WTC11 (cell line): ENCODE measurements at regions not wholly inside any gene's neighbourhood (a gene's known extent, or its start where the extent isn't known, plus 50 kb on each side); places are given as distances from the start of the nearest gene placed in this dataset.

Experiments used
- CTCF ChIP-seq: fragments of 200-600 bp; IDR thresholded peaks from 2 replicates; pipeline ENCODE4 v1.8.0; 2022; ENCODE audit warnings: antibody characterized with exemption
- E2F5 ChIP-seq: sonication (generic); formaldehyde crosslinking; IDR thresholded peaks from 2 replicates; pipeline ENCODE4 v1.8.1; 2022; ENCODE audit warnings: mild to moderate bottlenecking, moderate library complexity, missing genetic modification reagents
- FOXP1 ChIP-seq: sonication (generic); formaldehyde crosslinking; IDR thresholded peaks from 2 replicates; pipeline ENCODE4 v1.8.0; 2022; ENCODE audit warnings: missing genetic modification reagents, mild to moderate bottlenecking, moderate library complexity, borderline replicate concordance
- MAX ChIP-seq: sonication (generic); formaldehyde crosslinking; IDR thresholded peaks from 2 replicates; pipeline ENCODE4 v1.8.0; 2022; ENCODE audit warnings: mild to moderate bottlenecking, missing genetic modification reagents
- NFYB ChIP-seq: sonication (generic); formaldehyde crosslinking; conservative IDR thresholded peaks from 2 replicates; pipeline ENCODE4 v1.8.0; 2022; ENCODE audit warnings: low read depth, missing genetic modification reagents
- USF2 ChIP-seq: sonication (generic); formaldehyde crosslinking; IDR thresholded peaks from 2 replicates; pipeline ENCODE4 v1.8.1; 2023; ENCODE audit warnings: mild to moderate bottlenecking, missing genetic modification reagents, moderate library complexity
- ZBTB21 ChIP-seq: sonication (generic); formaldehyde crosslinking; IDR thresholded peaks from 2 replicates; pipeline ENCODE4 v1.8.1; 2023; ENCODE audit warnings: mild to moderate bottlenecking, missing genetic modification reagents, borderline replicate concordance
- ZNF416 ChIP-seq: fragments of 250-450 bp; sonication (Bioruptor Pico); IDR thresholded peaks from 2 replicates; pipeline ENCODE4 v1.9.0; 2021; ENCODE audit warnings: mild to moderate bottlenecking, inconsistent platforms
- TF ChIP-seq, protein P1 (sequence below): sonication (generic); formaldehyde crosslinking; IDR thresholded peaks from 2 replicates; pipeline ENCODE4 v1.8.0; 2023; ENCODE audit warnings: missing genetic modification reagents, mild to moderate bottlenecking, borderline replicate concordance
- TF ChIP-seq, protein P2 (sequence below): sonication (generic); formaldehyde crosslinking; IDR thresholded peaks from 2 replicates; pipeline ENCODE4 v1.8.0; 2022; ENCODE audit warnings: mild to moderate bottlenecking, missing genetic modification reagents

DNA sequence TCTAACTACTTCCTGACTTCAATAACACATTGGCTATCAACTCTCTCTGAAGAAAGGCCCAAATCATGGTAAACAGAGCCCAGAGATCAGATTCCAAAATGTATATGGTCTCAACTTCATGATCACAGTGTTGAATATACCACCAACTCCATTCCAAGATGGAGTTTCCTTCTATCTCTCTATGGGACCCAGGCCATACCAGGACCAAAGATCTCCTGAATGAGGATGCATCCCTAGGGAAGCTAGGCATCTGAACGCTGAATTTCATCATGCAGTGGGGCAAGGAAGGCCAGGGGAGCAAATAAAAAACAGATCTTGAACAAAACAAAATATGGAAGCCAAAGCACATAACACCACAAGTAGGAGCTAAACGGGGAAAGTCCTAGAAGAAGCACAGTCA lies 320.7 kb upstream of the PKDCC start:
- no peak for TF ChIP-seq CTCF
- TF ChIP-seq FOXP1, result no peak
- no peak for TF ChIP-seq NFYB (CRISPR knock-in tag)
- TF ChIP-seq USF2, result no peak
- TF ChIP-seq, protein P1, sequence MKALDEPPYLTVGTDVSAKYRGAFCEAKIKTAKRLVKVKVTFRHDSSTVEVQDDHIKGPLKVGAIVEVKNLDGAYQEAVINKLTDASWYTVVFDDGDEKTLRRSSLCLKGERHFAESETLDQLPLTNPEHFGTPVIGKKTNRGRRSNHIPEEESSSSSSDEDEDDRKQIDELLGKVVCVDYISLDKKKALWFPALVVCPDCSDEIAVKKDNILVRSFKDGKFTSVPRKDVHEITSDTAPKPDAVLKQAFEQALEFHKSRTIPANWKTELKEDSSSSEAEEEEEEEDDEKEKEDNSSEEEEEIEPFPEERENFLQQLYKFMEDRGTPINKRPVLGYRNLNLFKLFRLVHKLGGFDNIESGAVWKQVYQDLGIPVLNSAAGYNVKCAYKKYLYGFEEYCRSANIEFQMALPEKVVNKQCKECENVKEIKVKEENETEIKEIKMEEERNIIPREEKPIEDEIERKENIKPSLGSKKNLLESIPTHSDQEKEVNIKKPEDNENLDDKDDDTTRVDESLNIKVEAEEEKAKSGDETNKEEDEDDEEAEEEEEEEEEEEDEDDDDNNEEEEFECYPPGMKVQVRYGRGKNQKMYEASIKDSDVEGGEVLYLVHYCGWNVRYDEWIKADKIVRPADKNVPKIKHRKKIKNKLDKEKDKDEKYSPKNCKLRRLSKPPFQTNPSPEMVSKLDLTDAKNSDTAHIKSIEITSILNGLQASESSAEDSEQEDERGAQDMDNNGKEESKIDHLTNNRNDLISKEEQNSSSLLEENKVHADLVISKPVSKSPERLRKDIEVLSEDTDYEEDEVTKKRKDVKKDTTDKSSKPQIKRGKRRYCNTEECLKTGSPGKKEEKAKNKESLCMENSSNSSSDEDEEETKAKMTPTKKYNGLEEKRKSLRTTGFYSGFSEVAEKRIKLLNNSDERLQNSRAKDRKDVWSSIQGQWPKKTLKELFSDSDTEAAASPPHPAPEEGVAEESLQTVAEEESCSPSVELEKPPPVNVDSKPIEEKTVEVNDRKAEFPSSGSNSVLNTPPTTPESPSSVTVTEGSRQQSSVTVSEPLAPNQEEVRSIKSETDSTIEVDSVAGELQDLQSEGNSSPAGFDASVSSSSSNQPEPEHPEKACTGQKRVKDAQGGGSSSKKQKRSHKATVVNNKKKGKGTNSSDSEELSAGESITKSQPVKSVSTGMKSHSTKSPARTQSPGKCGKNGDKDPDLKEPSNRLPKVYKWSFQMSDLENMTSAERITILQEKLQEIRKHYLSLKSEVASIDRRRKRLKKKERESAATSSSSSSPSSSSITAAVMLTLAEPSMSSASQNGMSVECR (CRISPR knock-in tag), result no peak
- TF ChIP-seq MAX (CRISPR knock-in tag), result no peak
- no peak for TF ChIP-seq ZBTB21 (CRISPR knock-in tag)
- no peak for TF ChIP-seq E2F5 (CRISPR knock-in tag)
- TF ChIP-seq, protein P2, sequence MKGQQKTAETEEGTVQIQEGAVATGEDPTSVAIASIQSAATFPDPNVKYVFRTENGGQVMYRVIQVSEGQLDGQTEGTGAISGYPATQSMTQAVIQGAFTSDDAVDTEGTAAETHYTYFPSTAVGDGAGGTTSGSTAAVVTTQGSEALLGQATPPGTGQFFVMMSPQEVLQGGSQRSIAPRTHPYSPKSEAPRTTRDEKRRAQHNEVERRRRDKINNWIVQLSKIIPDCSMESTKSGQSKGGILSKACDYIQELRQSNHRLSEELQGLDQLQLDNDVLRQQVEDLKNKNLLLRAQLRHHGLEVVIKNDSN (CRISPR knock-in tag), result no peak
- TF ChIP-seq ZNF416, result no peak
